ENCODE measurements at regions not wholly inside any gene's neighbourhood (a gene's known extent, or its start where the extent isn't known, plus 50 kb on each side); places are given as distances from the start of the nearest gene placed in this dataset.
"Not testable (repeated sequence)": the region's sequence is repeated elsewhere in the genome, so short reads cannot be mapped to it uniquely, and the experiment has no call there.

- H3K27me3 Mint-ChIP-seq (ENCODE audit: low read depth) = no peaks in the 10 kb centered on the region
- no peak overlapping the region for H3K27ac Mint-ChIP-seq
- no peak overlapping the region for H3K4me3 Mint-ChIP-seq (ENCODE audit: low read depth)
- DNase-seq (ENCODE audit: low spot score) = no peak
- intact Hi-C loops (cut with micrococcal nuclease) = no loop called here
- H3K4me1 Mint-ChIP-seq (ENCODE audit: low read depth) = no peaks in the 10 kb centered on the region
- no peaks in the 10 kb centered on the region for H3K36me3 Mint-ChIP-seq (ENCODE audit: low read depth)
- peaks cover 45% of the 10 kb centered on the region for H3K9me3 Mint-ChIP-seq
Measured at GRCh38 chr1:118461154-118461553, 276.1 kb upstream of the SPAG17 start.

GRCh38 chr1:118459871-118460270, 274.8 kb upstream of the SPAG17 start:
- intact Hi-C loops (cut with micrococcal nuclease) = no loop called here
- H3K27ac Mint-ChIP-seq = no peak overlapping the region
- H3K27me3 Mint-ChIP-seq (ENCODE audit: low read depth) = no peaks in the 10 kb centered on the region
- no peak for DNase-seq (ENCODE audit: low spot score)
- no peaks in the 10 kb centered on the region for H3K4me1 Mint-ChIP-seq (ENCODE audit: low read depth)
- no peak overlapping the region for H3K4me3 Mint-ChIP-seq (ENCODE audit: low read depth)
- H3K9me3 Mint-ChIP-seq = peaks cover 48% of the 10 kb centered on the region
- H3K36me3 Mint-ChIP-seq (ENCODE audit: low read depth) = no peaks in the 10 kb centered on the region

- intact Hi-C loops (cut with micrococcal nuclease); H3K27ac Mint-ChIP-seq; H3K4me3 Mint-ChIP-seq (ENCODE audit: low read depth); H3K36me3 Mint-ChIP-seq (ENCODE audit: low read depth); DNase-seq (ENCODE audit: low spot score); H3K27me3 Mint-ChIP-seq (ENCODE audit: low read depth); H3K4me1 Mint-ChIP-seq (ENCODE audit: low read depth): not testable (repeated sequence)
- peaks cover 40% of the 10 kb centered on the region for H3K9me3 Mint-ChIP-seq
Measured at GRCh38 chr1:118453856-118454255, 268.8 kb upstream of the SPAG17 start.

GRCh38 chr1:118445156-118445555, 260.1 kb upstream of the SPAG17 start:
- intact Hi-C loops (cut with micrococcal nuclease) = no loop called here
- peaks cover 39% of the 10 kb centered on the region for H3K9me3 Mint-ChIP-seq
- H3K27me3 Mint-ChIP-seq (ENCODE audit: low read depth) = no peaks in the 10 kb centered on the region
- H3K27ac Mint-ChIP-seq = no peak overlapping the region
- no peaks in the 10 kb centered on the region for H3K36me3 Mint-ChIP-seq (ENCODE audit: low read depth)
- no peaks in the 10 kb centered on the region for H3K4me1 Mint-ChIP-seq (ENCODE audit: low read depth)
- no peak for DNase-seq (ENCODE audit: low spot score)
- no peak overlapping the region for H3K4me3 Mint-ChIP-seq (ENCODE audit: low read depth)

GRCh38 chr1:118442214-118442613, 257.2 kb upstream of the SPAG17 start:
- Mint-ChIP-seq H3K27me3 (ENCODE audit: low read depth) (no peaks in the 10 kb centered on the region), H3K9me3 (peaks cover 28% of the 10 kb centered on the region), H3K4me1 (ENCODE audit: low read depth) (no peaks in the 10 kb centered on the region), H3K36me3 (ENCODE audit: low read depth) (no peaks in the 10 kb centered on the region), H3K27ac (no peak overlapping the region), H3K4me3 (ENCODE audit: low read depth) (no peak overlapping the region)
- no peak for DNase-seq (ENCODE audit: low spot score)
- intact Hi-C loops (cut with micrococcal nuclease) = no loop called here

GRCh38 chr1:118437664-118438063, 252.6 kb upstream of the SPAG17 start:
- intact Hi-C loops (cut with micrococcal nuclease) = no loop called here
- DNase-seq (ENCODE audit: low spot score) = no peak
- no peaks in the 10 kb centered on the region for H3K36me3 Mint-ChIP-seq (ENCODE audit: low read depth)

GRCh38 chr1:118429856-118430255, 244.8 kb upstream of the SPAG17 start:
- no peak overlapping the region for H3K27ac Mint-ChIP-seq
- intact Hi-C loops (cut with micrococcal nuclease) = no loop called here

More at GRCh38 chr1:118437664-118438063, 252.6 kb upstream of the SPAG17 start:
- no peaks in the 10 kb centered on the region for H3K4me1 Mint-ChIP-seq (ENCODE audit: low read depth)
- no peak overlapping the region for H3K4me3 Mint-ChIP-seq (ENCODE audit: low read depth)
- no peak overlapping the region for H3K27ac Mint-ChIP-seq
- peaks cover 19% of the 10 kb centered on the region for H3K9me3 Mint-ChIP-seq
- no peaks in the 10 kb centered on the region for H3K27me3 Mint-ChIP-seq (ENCODE audit: low read depth)

GRCh38 chr1:118421868-118422350, 236.9 kb upstream of the SPAG17 start:
- DNase-seq (ENCODE audit: low spot score) = no peak
- peaks cover 5% of the 10 kb centered on the region for H3K9me3 Mint-ChIP-seq
- intact Hi-C loops (cut with micrococcal nuclease) = no loop called here
- no peak overlapping the region for H3K4me3 Mint-ChIP-seq (ENCODE audit: low read depth)
- no peaks in the 10 kb centered on the region for H3K36me3 Mint-ChIP-seq (ENCODE audit: low read depth)
- H3K27me3 Mint-ChIP-seq (ENCODE audit: low read depth) = no peaks in the 10 kb centered on the region
- no peaks in the 10 kb centered on the region for H3K4me1 Mint-ChIP-seq (ENCODE audit: low read depth)
- no peak overlapping the region for H3K27ac Mint-ChIP-seq

More at GRCh38 chr1:118429856-118430255, 244.8 kb upstream of the SPAG17 start:
- no peaks in the 10 kb centered on the region for H3K4me1 Mint-ChIP-seq (ENCODE audit: low read depth)
- no peaks in the 10 kb centered on the region for H3K27me3 Mint-ChIP-seq (ENCODE audit: low read depth)
- DNase-seq (ENCODE audit: low spot score) = no peak
- H3K36me3 Mint-ChIP-seq (ENCODE audit: low read depth) = no peaks in the 10 kb centered on the region
- peaks cover 21% of the 10 kb centered on the region for H3K9me3 Mint-ChIP-seq
- no peak overlapping the region for H3K4me3 Mint-ChIP-seq (ENCODE audit: low read depth)

- H3K36me3 Mint-ChIP-seq (ENCODE audit: low read depth) = no peaks in the 10 kb centered on the region
Measured at GRCh38 chr1:118404024-118404423, 219.0 kb upstream of the SPAG17 start.

GRCh38 chr1:118397496-118397859, 212.4 kb upstream of the SPAG17 start:
- H3K4me3 Mint-ChIP-seq (ENCODE audit: low read depth) = no peak overlapping the region
- H3K36me3 Mint-ChIP-seq (ENCODE audit: low read depth) = no peaks in the 10 kb centered on the region
- H3K4me1 Mint-ChIP-seq (ENCODE audit: low read depth) = no peaks in the 10 kb centered on the region
- DNase-seq (ENCODE audit: low spot score) = no peak
- no peak overlapping the region for H3K27ac Mint-ChIP-seq
- intact Hi-C loops (cut with micrococcal nuclease) = no loop called here
- H3K9me3 Mint-ChIP-seq = no peaks in the 10 kb centered on the region
- H3K27me3 Mint-ChIP-seq (ENCODE audit: low read depth) = no peaks in the 10 kb centered on the region

More at GRCh38 chr1:118404024-118404423, 219.0 kb upstream of the SPAG17 start:
- intact Hi-C loops (cut with micrococcal nuclease) = no loop called here
- no peaks in the 10 kb centered on the region for H3K27me3 Mint-ChIP-seq (ENCODE audit: low read depth)
- peaks cover 19% of the 10 kb centered on the region for H3K9me3 Mint-ChIP-seq
- no peak overlapping the region for H3K4me3 Mint-ChIP-seq (ENCODE audit: low read depth)
- no peak for DNase-seq (ENCODE audit: low spot score)
- no peak overlapping the region for H3K27ac Mint-ChIP-seq
- no peaks in the 10 kb centered on the region for H3K4me1 Mint-ChIP-seq (ENCODE audit: low read depth)

- H3K27ac Mint-ChIP-seq = no peak overlapping the region
- intact Hi-C loops (cut with micrococcal nuclease) = no loop called here
- no peak for DNase-seq (ENCODE audit: low spot score)
- H3K36me3 Mint-ChIP-seq (ENCODE audit: low read depth) = no peaks in the 10 kb centered on the region
- H3K4me1 Mint-ChIP-seq (ENCODE audit: low read depth) = no peaks in the 10 kb centered on the region
- no peak overlapping the region for H3K4me3 Mint-ChIP-seq (ENCODE audit: low read depth)
- no peaks in the 10 kb centered on the region for H3K27me3 Mint-ChIP-seq (ENCODE audit: low read depth)
- no peaks in the 10 kb centered on the region for H3K9me3 Mint-ChIP-seq
Measured at GRCh38 chr1:118396829-118397495, 211.9 kb upstream of the SPAG17 start.

GRCh38 chr1:118396279-118396678, 211.3 kb upstream of the SPAG17 start:
- intact Hi-C loops (cut with micrococcal nuclease) = no loop called here
- no peaks in the 10 kb centered on the region for H3K9me3 Mint-ChIP-seq
- H3K4me1 Mint-ChIP-seq (ENCODE audit: low read depth) = no peaks in the 10 kb centered on the region
- no peak overlapping the region for H3K4me3 Mint-ChIP-seq (ENCODE audit: low read depth)
- H3K27me3 Mint-ChIP-seq (ENCODE audit: low read depth) = no peaks in the 10 kb centered on the region
- DNase-seq (ENCODE audit: low spot score) = no peak
- H3K36me3 Mint-ChIP-seq (ENCODE audit: low read depth) = no peaks in the 10 kb centered on the region
- no peak overlapping the region for H3K27ac Mint-ChIP-seq

- no peak overlapping the region for H3K4me3 Mint-ChIP-seq (ENCODE audit: low read depth)
- DNase-seq (ENCODE audit: low spot score) = no peak
- intact Hi-C loops (cut with micrococcal nuclease) = no loop called here
- H3K9me3 Mint-ChIP-seq = no peaks in the 10 kb centered on the region
- H3K36me3 Mint-ChIP-seq (ENCODE audit: low read depth) = no peaks in the 10 kb centered on the region
- no peak overlapping the region for H3K27ac Mint-ChIP-seq
- H3K27me3 Mint-ChIP-seq (ENCODE audit: low read depth) = no peaks in the 10 kb centered on the region
- H3K4me1 Mint-ChIP-seq (ENCODE audit: low read depth) = no peaks in the 10 kb centered on the region
Measured at GRCh38 chr1:118395430-118395991, 210.5 kb upstream of the SPAG17 start.
